HepG2 (cell line): ENCODE measurements at regions not wholly inside any gene's neighbourhood (a gene's known extent, or its start where the extent isn't known, plus 50 kb on each side); places are given as distances from the start of the nearest gene placed in this dataset.

Experiments
- ATAC-seq: fragments of 200-7000 bp; cut with Tn5 transposase; 3 replicates; pipeline ENCODE4 v1.9.1; 2020; ENCODE audit warnings: mild to moderate bottlenecking, moderate library complexity
- BruUV-seq: library from RNA; stranded (reverse); fragments of 400-500 nt; replicated peaks from 2 replicates; lab custom pipeline; 2021; lab: Mats Ljungman, UMichigan
- CTCF ChIA-PET: fragments of 300-600 bp; formaldehyde crosslinking; extraction: SDS; loops from one replicate; lab custom pipeline; 2021; ENCODE audit warnings: low total read pairs, inconsistent platforms, low intra/inter-chr PET ratio; lab: Yijun Ruan, JAX
- POLR2A ChIA-PET: fragments of 350-600 bp; sonication (Branson Sonifier 250); formaldehyde crosslinking; loops from one replicate; lab custom pipeline; 2020; ENCODE audit warnings: antibody characterized with exemption, inconsistent platforms; lab: Yijun Ruan, JAX
- DNase-seq: peaks from one replicate; pipeline ENCODE4 v3.0.0-alpha.2; 2015; ENCODE audit warnings: low spot score
- FAIRE-seq: peaks from 3 replicates; lab custom pipeline; 2011; peaks lifted over from hg19 to GRCh38; lab: Jason Lieb, UNC
- H2AFZ ChIP-seq: one replicate; pipeline ENCODE4 v1.6.1; 2011; ENCODE audit warnings: low read length, inconsistent platforms
- H3K27ac ChIP-seq: fragments of 300-600 bp; 3 replicates; pipeline ENCODE4 v1.8.0; 2011; ENCODE audit warnings: mixed run types, mild to moderate bottlenecking, mixed read lengths, low read length, inconsistent platforms; ENCODE audit not compliant: insufficient read depth; ENCODE audit errors: extremely low read length
- H3K27me3 ChIP-seq, 2 experiments: fragments of 200-600 bp in 1 of 2; 2 replicates in 1 of 2; 3 replicates in 1 of 2; pipeline versions ENCODE4 v1.6.0 to v1.8.0; 2011; ENCODE audit warnings: low read length in 2 of 2, mild to moderate bottlenecking in 2 of 2, moderate library complexity in 2 of 2, inconsistent platforms in 1 of 2; ENCODE audit not compliant: insufficient read depth in 2 of 2, control insufficient read depth in 1 of 2
- H3K36me3 ChIP-seq, 2 experiments: fragments of 200-600 bp in 1 of 2; replicated peaks in 1 of 2; 2 replicates in 1 of 2; 3 replicates in 1 of 2; pipeline versions ENCODE4 v1.5.1 to v1.8.0; 2011; ENCODE audit warnings: low read length in 2 of 2, inconsistent platforms in 1 of 2; ENCODE audit not compliant: insufficient read depth in 2 of 2, control insufficient read depth in 1 of 2
- H3K4me1 ChIP-seq: 2 replicates; pipeline ENCODE4 v1.5.1; 2012; ENCODE audit warnings: low read length, inconsistent platforms; ENCODE audit not compliant: insufficient read depth
- H3K4me2 ChIP-seq: 2 replicates; pipeline ENCODE4 v1.6.0; 2011; ENCODE audit warnings: low read depth, low read length, inconsistent platforms
- H3K4me3 ChIP-seq, 3 experiments: fragments of 200-600 bp in 1 of 3; sonication (generic), shearing (Covaris generic) in 1 of 3; replicated peaks in 1 of 3; 2 replicates each; pipeline ENCODE4 v1.5.1; 2011 to 2016; ENCODE audit warnings: low read length in 3 of 3, inconsistent platforms in 2 of 3, low read depth in 2 of 3, mild to moderate bottlenecking in 2 of 3, control low read depth in 1 of 3, mixed read lengths in 1 of 3; ENCODE audit not compliant: insufficient read depth in 1 of 3
- H3K79me2 ChIP-seq: one replicate; pipeline ENCODE4 v1.6.1; 2011; ENCODE audit warnings: low read length, inconsistent platforms; ENCODE audit not compliant: insufficient read depth
- H3K9ac ChIP-seq: 2 replicates; pipeline ENCODE4 v1.6.0; 2011; ENCODE audit warnings: mild to moderate bottlenecking, low read depth, low read length, inconsistent platforms; ENCODE audit not compliant: insufficient read depth
- H3K9me3 ChIP-seq: 2 replicates; pipeline ENCODE4 v1.5.1; 2012; ENCODE audit warnings: mild to moderate bottlenecking, low read length
- H4K20me1 ChIP-seq: 2 replicates; pipeline ENCODE4 v1.6.0; 2011; ENCODE audit warnings: inconsistent platforms, mild to moderate bottlenecking, low read length, moderate library complexity; ENCODE audit not compliant: insufficient read depth
- CBFB ChIP-seq: sonication (generic); formaldehyde crosslinking; IDR thresholded peaks from 2 replicates; pipeline ENCODE4 v1.4.0; 2020; ENCODE audit warnings: missing genetic modification reagents
- FOXA3 ChIP-seq: IDR thresholded peaks from 2 replicates; pipeline ENCODE4 v1.6.1; 2016; ENCODE audit warnings: missing genetic modification reagents, missing compliant biosample characterization
- HDAC1 ChIP-seq: sonication (generic); formaldehyde crosslinking; IDR thresholded peaks from 2 replicates; pipeline ENCODE4 v1.5.1; 2020; ENCODE audit warnings: mild to moderate bottlenecking, missing genetic modification reagents
- MBD4 ChIP-seq: IDR thresholded peaks from 2 replicates; pipeline ENCODE4 v1.6.1; 2012; ENCODE audit warnings: low read length, inconsistent platforms, borderline replicate concordance
- MED13 ChIP-seq: sonication (generic); formaldehyde crosslinking; IDR thresholded peaks from 2 replicates; pipeline ENCODE4 v1.5.0; 2020; ENCODE audit warnings: missing genetic modification reagents
- PHF21A ChIP-seq: sonication (generic); formaldehyde crosslinking; IDR thresholded peaks from 2 replicates; pipeline ENCODE4 v1.5.0; 2020; ENCODE audit warnings: mild to moderate bottlenecking, missing genetic modification reagents
- RFXANK ChIP-seq: IDR thresholded peaks from 2 replicates; pipeline ENCODE4 v1.6.1; 2016
- STAG1 ChIP-seq: sonication (generic); formaldehyde crosslinking; IDR thresholded peaks from 2 replicates; pipeline ENCODE4 v1.4.0; 2020; ENCODE audit warnings: missing genetic modification reagents
- TBL1XR1 ChIP-seq: fragments of 150-350 bp; IDR thresholded peaks from 2 replicates; pipeline ENCODE4 v1.6.1; 2014; ENCODE audit warnings: borderline replicate concordance, low read length; ENCODE audit not compliant: partially characterized antibody
- TSC22D2 ChIP-seq: sonication (generic); formaldehyde crosslinking; IDR thresholded peaks from 2 replicates; pipeline ENCODE4 v1.5.1; 2020; ENCODE audit warnings: missing genetic modification reagents, mild to moderate bottlenecking, borderline replicate concordance
- ZMYM2 ChIP-seq: sonication (generic); formaldehyde crosslinking; IDR thresholded peaks from 2 replicates; pipeline ENCODE4 v1.8.0; 2022; ENCODE audit warnings: mild to moderate bottlenecking, missing genetic modification reagents
- ZNF276 ChIP-seq: sonication (generic); formaldehyde crosslinking; IDR thresholded peaks from 2 replicates; pipeline ENCODE4 v1.4.0; 2020; ENCODE audit warnings: mild to moderate bottlenecking, low read depth, missing genetic modification reagents
- ZNF503 ChIP-seq: sonication (generic); formaldehyde crosslinking; IDR thresholded peaks from 2 replicates; pipeline ENCODE4 v1.4.0; 2020; ENCODE audit warnings: missing genetic modification reagents
- ZNF780A ChIP-seq: sonication (generic); formaldehyde crosslinking; IDR thresholded peaks from 2 replicates; pipeline ENCODE4 v1.8.0; 2022; ENCODE audit warnings: mild to moderate bottlenecking, missing genetic modification reagents, moderate library complexity
- WGBS: methylation state at CpG from one replicate; pipeline ENCODE4 v1.1.6; 2017; ENCODE audit warnings: low lambda C conversion rate; 5-methylcytosine and 5-hydroxymethylcytosine counted together
- in situ Hi-C: cut with HindIII; loops from 2 replicates; pipeline ENCODE4 v1.10.0; 2017; ENCODE audit warnings: low pct_unique_long_range_greater_than_20kb; ENCODE audit not compliant: extremely low pct_ligation_motif_present
- intact Hi-C: fragments of 100-400 bp; cut with micrococcal nuclease; formaldehyde crosslinking; loops from one replicate; pipeline ENCODE4 v1.10.0; 2022; ENCODE audit not compliant: unreplicated experiment

GRCh38 chr7:19572566-19572965 lies 136.3 kb downstream of the POLR1F start:
- CTCF ChIA-PET, result no interaction called here
- Histone ChIP-seq H3K4me2 (no peak overlapping the region), H3K36me3 (no peaks in the 10 kb centered on the region)
- no peak for TF ChIP-seq CBFB (CRISPR knock-in tag)
- no peak for TF ChIP-seq TBL1XR1
- no peak for TF ChIP-seq HDAC1
- no peak for TF ChIP-seq ZNF780A (CRISPR knock-in tag)
- no peak for TF ChIP-seq TSC22D2
- no peak for TF ChIP-seq ZMYM2 (CRISPR knock-in tag)
- TF ChIP-seq MBD4, result no peak
- no peak for TF ChIP-seq MED13 (CRISPR knock-in tag)
- TF ChIP-seq ZNF503, result no peak
- no peak for TF ChIP-seq PHF21A (CRISPR knock-in tag)
- no peak for TF ChIP-seq STAG1
- TF ChIP-seq FOXA3 (CRISPR knock-in tag), result no peak
- no peak for TF ChIP-seq RFXANK
- no peak for TF ChIP-seq ZNF276 (CRISPR knock-in tag)
- TF ChIP-seq, all 625 proteins: peak for 0
- Histone ChIP-seq H3K4me1 (no peaks in the 10 kb centered on the region), H3K9me3 (peaks cover 79% of the 10 kb centered on the region), H4K20me1 (no peaks in the 10 kb centered on the region), H3K4me3 (no peak overlapping the region), H3K27ac (no peak overlapping the region), H3K27me3 (no peaks in the 10 kb centered on the region), H3K79me2 (no peaks in the 10 kb centered on the region), H3K9ac (no peak overlapping the region), H2AFZ (no peak overlapping the region)
- no peak for ATAC-seq
- intact Hi-C loops, result no loop called here
- in situ Hi-C loops, result no loop called here
- DNase-seq, result no peak
- POLR2A ChIA-PET, result no interaction called here
- 0% methylated on average over 4 of the region's 4 CpGs for WGBS
- no peak for FAIRE-seq
- BruUV-seq, result no TSS peak
